WTC11 (cell line): ENCODE measurements at regions not wholly inside any gene's neighbourhood (a gene's known extent, or its start where the extent isn't known, plus 50 kb on each side); places are given as distances from the start of the nearest gene placed in this dataset.

ENCODE experiments used
- ATAC-seq: fragments of 200-7000 bp; cut with Tn5 transposase; 2 replicates; pipeline ENCODE4 v1.10.0; 2021; ENCODE audit warnings: mild to moderate bottlenecking, moderate library complexity
- CTCF ChIA-PET: fragments of 300-600 bp; sonication (Branson Sonifier 250); formaldehyde crosslinking; loops from one replicate; lab custom pipeline; 2021; ENCODE audit warnings: antibody characterized with exemption; lab: Charles Lee
- POLR2A ChIA-PET: fragments of 350-600 bp; sonication (Branson Sonifier 250); formaldehyde crosslinking; loops from one replicate; lab custom pipeline; 2021; ENCODE audit warnings: antibody characterized with exemption; lab: Charles Lee
- DNase-seq: peaks from one replicate; pipeline ENCODE4 v3.0.0; 2021; ENCODE audit warnings: low spot score
- H3K27ac Mint-ChIP-seq: 2 replicates; pipeline ENCODE4 v1.8.0; 2021; ENCODE audit warnings: mixed read lengths
- H3K27me3 Mint-ChIP-seq: 2 replicates; pipeline ENCODE4 v1.8.0; 2021; ENCODE audit warnings: low read depth, mild to moderate bottlenecking, moderate library complexity, mixed read lengths
- H3K36me3 Mint-ChIP-seq: 2 replicates; pipeline ENCODE4 v1.8.0; 2021; ENCODE audit warnings: mixed read lengths
- H3K4me1 Mint-ChIP-seq: 2 replicates; pipeline ENCODE4 v1.8.0; 2022; ENCODE audit warnings: mixed read lengths
- H3K4me3 Mint-ChIP-seq: 2 replicates; pipeline ENCODE4 v1.8.0; 2021; ENCODE audit warnings: mild to moderate bottlenecking, moderate library complexity, mixed read lengths
- H3K9me3 Mint-ChIP-seq: 2 replicates; pipeline ENCODE4 v1.8.0; 2021; ENCODE audit warnings: mixed read lengths
- AR ChIP-seq: fragments of 250-450 bp; sonication (Bioruptor Pico); IDR thresholded peaks from 2 replicates; pipeline ENCODE4 v1.9.0; 2021; ENCODE audit warnings: mild to moderate bottlenecking
- ATF3 ChIP-seq: sonication (generic); formaldehyde crosslinking; conservative IDR thresholded peaks from 2 replicates; pipeline ENCODE4 v1.8.1; 2022; ENCODE audit warnings: mild to moderate bottlenecking, missing genetic modification reagents
- CDX4 ChIP-seq: fragments of 250-450 bp; sonication (Bioruptor Pico); IDR thresholded peaks from 2 replicates; pipeline ENCODE4 v1.9.0; 2021; ENCODE audit warnings: moderate library complexity, mild to moderate bottlenecking, inconsistent platforms, borderline replicate concordance
- CTCF ChIP-seq: fragments of 200-600 bp; IDR thresholded peaks from 2 replicates; pipeline ENCODE4 v1.8.0; 2022; ENCODE audit warnings: antibody characterized with exemption
- ELF4 ChIP-seq: sonication (generic); formaldehyde crosslinking; IDR thresholded peaks from 2 replicates; pipeline ENCODE4 v1.8.1; 2022; ENCODE audit warnings: low read depth, mild to moderate bottlenecking, moderate library complexity, missing genetic modification reagents
- EMX1 ChIP-seq: fragments of 250-450 bp; sonication (Bioruptor Pico); IDR thresholded peaks from 2 replicates; pipeline ENCODE4 v1.8.0; 2021; ENCODE audit warnings: mild to moderate bottlenecking
- ERG ChIP-seq: fragments of 250-450 bp; sonication (Bioruptor Pico); IDR thresholded peaks from 2 replicates; pipeline ENCODE4 v1.8.0; 2021; ENCODE audit warnings: mild to moderate bottlenecking
- JAZF1 ChIP-seq: fragments of 250-450 bp; sonication (Bioruptor Pico); IDR thresholded peaks from 2 replicates; pipeline ENCODE4 v1.9.0; 2021; ENCODE audit warnings: moderate library complexity, mild to moderate bottlenecking, inconsistent platforms
- MYBL2 ChIP-seq: sonication (generic); formaldehyde crosslinking; IDR thresholded peaks from 2 replicates; pipeline ENCODE4 v1.8.1; 2023; ENCODE audit warnings: mild to moderate bottlenecking, moderate library complexity, missing genetic modification reagents
- NFATC4 ChIP-seq: fragments of 250-450 bp; sonication (Bioruptor Pico); IDR thresholded peaks from 2 replicates; pipeline ENCODE4 v1.9.0; 2021; ENCODE audit warnings: mild to moderate bottlenecking
- SP1 ChIP-seq: sonication (generic); formaldehyde crosslinking; conservative IDR thresholded peaks from 2 replicates; pipeline ENCODE4 v1.8.1; 2022; ENCODE audit warnings: missing genetic modification reagents
- TP53 ChIP-seq: sonication (generic); formaldehyde crosslinking; IDR thresholded peaks from 2 replicates; pipeline ENCODE4 v1.8.1; 2023; ENCODE audit warnings: mild to moderate bottlenecking, missing genetic modification reagents
- USF2 ChIP-seq: sonication (generic); formaldehyde crosslinking; IDR thresholded peaks from 2 replicates; pipeline ENCODE4 v1.8.1; 2023; ENCODE audit warnings: mild to moderate bottlenecking, missing genetic modification reagents, moderate library complexity
- ZBTB43 ChIP-seq: sonication (generic); formaldehyde crosslinking; IDR thresholded peaks from 2 replicates; pipeline ENCODE4 v1.8.1; 2023; ENCODE audit warnings: mild to moderate bottlenecking, missing genetic modification reagents
- ZNF219 ChIP-seq: sonication (generic); formaldehyde crosslinking; IDR thresholded peaks from 2 replicates; pipeline ENCODE4 v1.8.0; 2023; ENCODE audit warnings: missing genetic modification reagents, mild to moderate bottlenecking, borderline replicate concordance
- ZNF416 ChIP-seq: fragments of 250-450 bp; sonication (Bioruptor Pico); IDR thresholded peaks from 2 replicates; pipeline ENCODE4 v1.9.0; 2021; ENCODE audit warnings: mild to moderate bottlenecking, inconsistent platforms
- ZNF532 ChIP-seq: fragments of 250-450 bp; sonication (Bioruptor Pico); IDR thresholded peaks from 2 replicates; pipeline ENCODE4 v1.9.0; 2021; ENCODE audit warnings: mild to moderate bottlenecking, borderline replicate concordance
- ZSCAN18 ChIP-seq: fragments of 250-450 bp; sonication (Bioruptor Pico); IDR thresholded peaks from 2 replicates; pipeline ENCODE4 v2.1.2; 2022; ENCODE audit warnings: mild to moderate bottlenecking, moderate library complexity

GRCh38 chr12:54796991-54797390 is 57.3 kb upstream of the MUCL1 start:
- Mint-ChIP-seq H3K4me1 (no peaks in the 10 kb centered on the region), H3K4me3 (no peak overlapping the region), H3K27ac (no peak overlapping the region), H3K36me3 (no peaks in the 10 kb centered on the region), H3K9me3 (no peaks in the 10 kb centered on the region), H3K27me3 (no peaks in the 10 kb centered on the region; the same call in 1 of the 2 replicates)
- no peak for DNase-seq
- ChIA-PET POLR2A (no interaction called here), CTCF (no interaction called here)
- TF ChIP-seq MYBL2, result no peak
- no peak for TF ChIP-seq SP1 (CRISPR knock-in tag)
- no peak for TF ChIP-seq USF2 (CRISPR knock-in tag)
- TF ChIP-seq AR, result no peak
- no peak for ATAC-seq

- Mint-ChIP-seq H3K9me3 (no peaks in the 10 kb centered on the region), H3K36me3 (no peaks in the 10 kb centered on the region), H3K4me3 (no peak overlapping the region), H3K27me3 (no peaks in the 10 kb centered on the region), H3K4me1 (no peaks in the 10 kb centered on the region), H3K27ac (no peak overlapping the region)
- no peak for ATAC-seq
- POLR2A ChIA-PET, result no interaction called here
- CTCF ChIA-PET, result no interaction called here
- no peak for DNase-seq
- TF ChIP-seq TP53 (CRISPR knock-in tag), result no peak
- TF ChIP-seq ZNF532 (CRISPR knock-in tag), result no peak
- TF ChIP-seq ATF3 (CRISPR knock-in tag), result no peak
- TF ChIP-seq ZNF416 (CRISPR knock-in tag), result no peak
- no peak for TF ChIP-seq ZNF219
- TF ChIP-seq NFATC4 (CRISPR knock-in tag), result no peak
- no peak for TF ChIP-seq ERG (CRISPR knock-in tag)
- no peak for TF ChIP-seq ZBTB43 (CRISPR knock-in tag)
- no peak for TF ChIP-seq CTCF
- no peak for TF ChIP-seq ELF4
- TF ChIP-seq CDX4 (CRISPR knock-in tag), result no peak
- TF ChIP-seq JAZF1, result no peak
- TF ChIP-seq EMX1 (CRISPR knock-in tag), result no peak
- no peak for TF ChIP-seq ZSCAN18 (CRISPR knock-in tag)
Measured at GRCh38 chr12:54795644-54796043, 58.7 kb upstream of the MUCL1 start.
